ENCODE measurements at regions not wholly inside any gene's neighbourhood (a gene's known extent, or its start where the extent isn't known, plus 50 kb on each side); places are given as distances from the start of the nearest gene placed in this dataset.

- peaks cover 10% of the 10 kb centered on the region for H3K36me3 Mint-ChIP-seq
- Histone ChIP-seq H3K27me3 (replicated peaks in 1 of 2; ENCODE audit: control insufficient read depth in 2 of 2, extremely low read depth in 1 of 2, insufficient read depth in 2 of 2, low read length in 1 of 2) (no peaks in the 10 kb centered on the region), H3K36me3 (ENCODE audit: control insufficient read depth in 2 of 2, extremely low read depth in 1 of 2, insufficient read depth in 1 of 2, low read length in 1 of 2) (peaks cover 0 to 21% of the 10 kb centered on the region in 2 donors), H3K9me3 (no peaks in the 10 kb centered on the region), H3K4me1 (ENCODE audit: control insufficient read depth in 1 of 2, extremely low read depth in 1 of 2, insufficient read depth in 2 of 2, low read length in 2 of 2) (peaks cover 79 to 100% of the 10 kb centered on the region in 2 experiments), H3K4me3 (ENCODE audit: control insufficient read depth in 1 of 2, extremely low read depth in 1 of 2, low read length in 1 of 2) (peak overlapping the region; percentile 14 to 46), H3K27ac (ENCODE audit: low read length) (peak overlapping the region; percentile 95)
- ATAC-seq (replicated peaks in 1 of 4) (no peak), DNase-seq (no peak)
- WGBS (ENCODE audit: insufficient coverage) = 48% methylated on average over 10 of the region's 11 CpGs
- H3K4me1 Mint-ChIP-seq = peaks cover 89 to 97% (median 96%) of the 10 kb centered on the region in 3 donors
- H3K4me3 Mint-ChIP-seq = peak overlapping the region; percentile 91 to 92 (median 91)
- H3K27ac Mint-ChIP-seq = peak overlapping the region; percentile 99 to 100
- ChIA-PET POLR2A (interaction anchor here in 1 of 2 donors (0.6 to 1.0 kb wide), 2 partner anchors 18 to 23 kb away, joined by 3 to 4 read pairs; no protein-coding TSS in a partner anchor), CTCF (interaction anchor here (0.6 to 1.2 kb wide), 2 partner anchors 16 to 51 kb away, joined by 3 to 4 read pairs; no protein-coding TSS in a partner anchor)
- no peaks in the 10 kb centered on the region for H3K27me3 Mint-ChIP-seq
- no peaks in the 10 kb centered on the region for H3K9me3 Mint-ChIP-seq
Measured at GRCh38 chr17:77436481-77436880, 295.7 kb downstream of the SEC14L1 start.

GRCh38 chr17:77437017-77437416 is 296.2 kb downstream of the SEC14L1 start:
- Mint-ChIP-seq H3K27me3 (no peaks in the 10 kb centered on the region), H3K36me3 (peaks cover 10% of the 10 kb centered on the region), H3K27ac (peak overlapping the region; percentile 99 to 100), H3K9me3 (no peaks in the 10 kb centered on the region), H3K4me1 (peaks cover 90 to 97% (median 96%) of the 10 kb centered on the region in 3 donors), H3K4me3 (peak overlapping the region; percentile 91 to 92 (median 91))
- 47% methylated on average over 5 of the region's 10 CpGs for WGBS (ENCODE audit: insufficient coverage)
- POLR2A ChIA-PET = interaction anchor here in 1 of 2 donors (1.0 kb wide), 1 partner anchor 18 kb away, joined by 4 read pairs; no protein-coding TSS in a partner anchor
- Histone ChIP-seq H3K27ac (ENCODE audit: low read length) (peak overlapping the region; percentile 95), H3K27me3 (replicated peaks in 1 of 2; ENCODE audit: control insufficient read depth in 2 of 2, extremely low read depth in 1 of 2, insufficient read depth in 2 of 2, low read length in 1 of 2) (no peaks in the 10 kb centered on the region), H3K4me3 (ENCODE audit: control insufficient read depth in 1 of 2, extremely low read depth in 1 of 2, low read length in 1 of 2) (peak overlapping the region in 1 of 2 donors; percentile 46), H3K9me3 (no peaks in the 10 kb centered on the region), H3K36me3 (ENCODE audit: control insufficient read depth in 2 of 2, extremely low read depth in 1 of 2, insufficient read depth in 1 of 2, low read length in 1 of 2) (peaks cover 0 to 21% of the 10 kb centered on the region in 2 donors), H3K4me1 (ENCODE audit: control insufficient read depth in 1 of 2, extremely low read depth in 1 of 2, insufficient read depth in 2 of 2, low read length in 2 of 2) (peaks cover 83 to 100% of the 10 kb centered on the region in 2 experiments)
- CTCF ChIA-PET = interaction anchor here (0.5 to 0.6 kb wide), 2 partner anchors 52 to 1517 kb away, joined by 4 read pairs; no protein-coding TSS in a partner anchor
- DNase-seq = peak in 9 of 35 experiments; percentile 28 to 55 (median 46)
- ATAC-seq (replicated peaks in 1 of 4) = no peak

- Histone ChIP-seq H3K27me3 (replicated peaks in 1 of 2; ENCODE audit: control insufficient read depth in 2 of 2, extremely low read depth in 1 of 2, insufficient read depth in 2 of 2, low read length in 1 of 2) (no peaks in the 10 kb centered on the region), H3K36me3 (ENCODE audit: control insufficient read depth in 2 of 2, extremely low read depth in 1 of 2, insufficient read depth in 1 of 2, low read length in 1 of 2) (peaks cover 0 to 18% of the 10 kb centered on the region in 2 donors), H3K9me3 (no peaks in the 10 kb centered on the region), H3K27ac (ENCODE audit: low read length) (peak overlapping the region; percentile 95), H3K4me1 (ENCODE audit: control insufficient read depth in 1 of 2, extremely low read depth in 1 of 2, insufficient read depth in 2 of 2, low read length in 2 of 2) (peaks cover 79 to 100% of the 10 kb centered on the region in 2 experiments), H3K4me3 (ENCODE audit: control insufficient read depth in 1 of 2, extremely low read depth in 1 of 2, low read length in 1 of 2) (peak overlapping the region in 1 of 2 donors; percentile 32)
- ChIA-PET CTCF (no interaction called here), POLR2A (interaction anchor here in 1 of 2 donors (1.0 kb wide), 1 partner anchor 17 kb away, joined by 4 read pairs; no protein-coding TSS in a partner anchor)
- Mint-ChIP-seq H3K27ac (peak overlapping the region; percentile 99 to 100), H3K36me3 (peaks cover 10% of the 10 kb centered on the region), H3K27me3 (no peaks in the 10 kb centered on the region), H3K4me3 (peak overlapping the region; percentile 50 to 92 (median 91)), H3K4me1 (peaks cover 91 to 97% (median 94%) of the 10 kb centered on the region in 3 donors), H3K9me3 (no peaks in the 10 kb centered on the region)
- WGBS (ENCODE audit: insufficient coverage) = 83% methylated on average over 9 of the region's 12 CpGs
- DNase-seq (peak in 1 of 35 experiments; percentile 24), ATAC-seq (replicated peaks in 1 of 4) (no peak)
Measured at GRCh38 chr17:77437747-77438146, 297.0 kb downstream of the SEC14L1 start.

- ATAC-seq (replicated peaks in 1 of 4) (no peak), DNase-seq (no peak)
- H3K4me3 ChIP-seq (ENCODE audit: control insufficient read depth in 1 of 2, extremely low read depth in 1 of 2, low read length in 1 of 2) = no peak overlapping the region
- peaks cover 10% of the 10 kb centered on the region for H3K36me3 Mint-ChIP-seq
- H3K27me3 ChIP-seq (replicated peaks in 1 of 2; ENCODE audit: control insufficient read depth in 2 of 2, extremely low read depth in 1 of 2, insufficient read depth in 2 of 2, low read length in 1 of 2) = no peaks in the 10 kb centered on the region
- WGBS (ENCODE audit: insufficient coverage) = 91% methylated on average over 10 of the region's 14 CpGs
- H3K4me1 ChIP-seq (ENCODE audit: control insufficient read depth in 1 of 2, extremely low read depth in 1 of 2, insufficient read depth in 2 of 2, low read length in 2 of 2) = peaks cover 79 to 100% of the 10 kb centered on the region in 2 experiments
- H3K4me1 Mint-ChIP-seq = peaks cover 96 to 99% (median 97%) of the 10 kb centered on the region in 3 donors
- CTCF ChIA-PET = no interaction called here
- H3K4me3 Mint-ChIP-seq = peak overlapping the region; percentile 59 to 91 (median 60)
- peak overlapping the region; percentile 95 for H3K27ac ChIP-seq (ENCODE audit: low read length)
- POLR2A ChIA-PET = interaction anchor here in 1 of 2 donors (0.6 kb wide), 1 partner anchor 15 kb away, joined by 4 read pairs; no protein-coding TSS in a partner anchor
- no peaks in the 10 kb centered on the region for H3K9me3 Mint-ChIP-seq
- no peaks in the 10 kb centered on the region for H3K27me3 Mint-ChIP-seq
- no peaks in the 10 kb centered on the region for H3K9me3 ChIP-seq
- peaks cover 0 to 13% of the 10 kb centered on the region in 2 donors for H3K36me3 ChIP-seq (ENCODE audit: control insufficient read depth in 2 of 2, extremely low read depth in 1 of 2, insufficient read depth in 1 of 2, low read length in 1 of 2)
- peak overlapping the region; percentile 99 to 100 for H3K27ac Mint-ChIP-seq
Measured at GRCh38 chr17:77438241-77439188, 297.7 kb downstream of the SEC14L1 start.

- Histone ChIP-seq H3K4me1 (ENCODE audit: control insufficient read depth in 1 of 2, extremely low read depth in 1 of 2, insufficient read depth in 2 of 2, low read length in 2 of 2) (peaks cover 84 to 100% of the 10 kb centered on the region in 2 experiments), H3K9me3 (no peaks in the 10 kb centered on the region), H3K27ac (ENCODE audit: low read length) (peak overlapping the region; percentile 95), H3K27me3 (replicated peaks in 1 of 2; ENCODE audit: control insufficient read depth in 2 of 2, extremely low read depth in 1 of 2, insufficient read depth in 2 of 2, low read length in 1 of 2) (no peaks in the 10 kb centered on the region), H3K4me3 (ENCODE audit: control insufficient read depth in 1 of 2, extremely low read depth in 1 of 2, low read length in 1 of 2) (peak overlapping the region in 1 of 2 donors; percentile 44), H3K36me3 (ENCODE audit: control insufficient read depth in 2 of 2, extremely low read depth in 1 of 2, insufficient read depth in 1 of 2, low read length in 1 of 2) (peaks cover 0 to 11% of the 10 kb centered on the region in 2 donors)
- ATAC-seq (replicated peaks in 1 of 4) (no peak), DNase-seq (peak in 2 of 35 experiments; percentile 27 to 28)
- no peaks in the 10 kb centered on the region for H3K27me3 Mint-ChIP-seq
- no peaks in the 10 kb centered on the region for H3K9me3 Mint-ChIP-seq
- ChIA-PET CTCF (no interaction called here), POLR2A (interaction anchor here in 1 of 2 donors (0.6 kb wide), 1 partner anchor 14 kb away, joined by 4 read pairs; no protein-coding TSS in a partner anchor)
- peaks cover 98 to 100% (median 98%) of the 10 kb centered on the region in 3 donors for H3K4me1 Mint-ChIP-seq
- peak overlapping the region; percentile 59 to 91 (median 60) for H3K4me3 Mint-ChIP-seq
- WGBS (ENCODE audit: insufficient coverage) = 46% methylated on average over 14 of the region's 15 CpGs
- H3K27ac Mint-ChIP-seq = peak overlapping the region; percentile 99 to 100
- H3K36me3 Mint-ChIP-seq = peaks cover 8% of the 10 kb centered on the region
Measured at GRCh38 chr17:77439189-77440018, 298.6 kb downstream of the SEC14L1 start.
